ENCODE measurements at regions not wholly inside any gene's neighbourhood (a gene's known extent, or its start where the extent isn't known, plus 50 kb on each side); places are given as distances from the start of the nearest gene placed in this dataset.

- no peak for DNase-seq (ENCODE audit: low read depth in 3 of 3)
Measured at GRCh38 chr1:201610858-201611257, 71.9 kb downstream of the NAV1 start.

- DNase-seq (ENCODE audit: low read depth in 3 of 3), result no peak
Measured at GRCh38 chr1:201612645-201613044, 73.7 kb downstream of the NAV1 start.

- no peak for DNase-seq (ENCODE audit: low read depth in 3 of 3)
Measured at GRCh38 chr1:201614262-201615015, 75.5 kb downstream of the NAV1 start.

- no peak for DNase-seq (ENCODE audit: low read depth in 3 of 3)
Measured at GRCh38 chr1:201617157-201617556, 78.2 kb downstream of the NAV1 start.

DNA sequence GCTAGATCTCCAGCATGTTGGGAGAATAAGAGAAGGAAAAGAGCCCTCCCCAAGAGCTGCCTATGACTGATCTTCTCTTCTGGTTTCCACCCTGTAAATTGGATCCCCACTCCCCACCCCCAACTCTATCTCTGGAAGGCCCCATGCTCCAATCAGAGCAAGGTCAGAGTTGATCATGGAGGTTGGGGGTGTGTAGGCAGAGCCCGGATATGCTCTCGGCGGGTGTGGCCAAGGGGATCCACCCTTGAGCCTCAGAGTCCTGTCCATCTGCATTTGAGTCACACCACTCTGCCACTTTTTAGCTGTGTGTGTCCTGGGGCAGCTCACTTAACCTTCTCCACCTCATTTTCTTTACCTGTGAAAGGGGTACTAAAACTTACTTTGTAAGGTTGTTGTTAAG, 79.5 kb downstream of the NAV1 start:
- no peak for DNase-seq (ENCODE audit: low read depth in 3 of 3)

DNA sequence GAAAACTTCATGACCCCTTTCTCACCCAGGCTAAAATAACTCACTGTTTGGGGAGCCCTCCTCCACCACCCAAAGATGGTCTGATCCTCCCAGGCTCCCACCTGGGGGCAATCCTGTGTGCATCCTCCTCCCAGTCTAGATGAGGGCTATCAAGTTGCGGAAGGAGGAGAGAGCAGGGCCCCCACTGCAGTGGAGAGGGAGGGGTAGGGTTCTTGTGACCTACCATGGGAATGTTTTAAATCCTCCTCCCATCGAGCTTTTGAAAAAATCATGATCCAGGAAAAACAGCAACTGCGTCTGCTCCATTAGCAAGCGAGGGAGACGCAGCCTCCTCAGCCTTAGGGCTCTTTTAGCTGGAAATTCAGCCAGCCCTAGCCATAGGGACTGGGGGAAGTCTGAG, 80.0 kb downstream of the NAV1 start:
- no peak for DNase-seq (ENCODE audit: low read depth in 3 of 3)

- DNase-seq (ENCODE audit: low read depth in 3 of 3), result no peak
Measured at GRCh38 chr1:201619513-201619912, 80.6 kb downstream of the NAV1 start.

GRCh38 chr1:201622353-201622752, 83.4 kb downstream of the NAV1 start:
- no peak for DNase-seq (ENCODE audit: low read depth in 3 of 3)

GRCh38 chr1:201622824-201623223, 83.9 kb downstream of the NAV1 start:
- no peak for DNase-seq (ENCODE audit: low read depth in 3 of 3)

DNA sequence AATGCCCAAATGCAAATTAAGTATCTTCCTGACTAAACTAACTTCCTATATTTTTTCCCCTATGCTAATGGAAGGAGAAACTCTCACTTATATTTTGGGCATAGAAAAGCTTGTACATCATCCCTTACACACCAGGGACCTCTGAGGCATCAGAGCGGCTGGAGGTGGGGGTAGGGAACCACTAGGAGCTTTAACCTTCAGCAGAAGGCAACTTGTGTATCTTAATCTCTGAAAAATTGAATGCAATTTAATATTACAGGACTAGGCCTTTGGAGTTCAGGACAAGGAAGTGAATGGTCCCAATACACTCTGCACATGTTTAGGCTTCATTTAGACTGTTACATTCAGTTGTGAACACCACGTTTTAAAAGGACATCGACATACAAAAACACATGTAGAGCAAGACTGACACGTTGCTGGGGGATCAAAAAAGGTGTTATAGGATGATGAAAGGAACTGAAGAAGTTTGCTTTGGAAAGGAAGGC, 85.9 kb downstream of the NAV1 start:
- DNase-seq (ENCODE audit: low read depth in 3 of 3), result no peak

GRCh38 chr1:201625226-201625761, 86.4 kb downstream of the NAV1 start:
- no peak for DNase-seq (ENCODE audit: low read depth in 3 of 3)

DNA sequence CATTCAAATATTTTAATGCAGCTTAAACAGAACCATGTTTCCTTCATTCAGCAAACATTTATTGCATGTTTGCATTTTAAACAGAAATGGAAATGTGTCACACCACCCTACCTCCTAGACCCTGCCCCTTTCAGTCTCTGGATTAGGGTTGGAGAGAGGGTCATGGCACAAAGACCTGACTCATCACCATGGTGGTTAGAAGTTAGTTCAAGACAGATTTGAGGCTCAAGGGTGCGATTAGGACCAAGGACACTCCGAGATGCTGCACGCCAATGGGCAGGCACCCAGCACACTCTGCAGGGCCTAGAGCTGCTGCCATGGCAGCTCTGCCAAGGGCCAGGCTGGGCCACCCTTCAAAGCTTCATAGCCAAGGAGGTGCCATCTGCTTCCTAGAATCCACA, 86.9 kb downstream of the NAV1 start:
- no peak for DNase-seq (ENCODE audit: low read depth in 3 of 3)

DNA sequence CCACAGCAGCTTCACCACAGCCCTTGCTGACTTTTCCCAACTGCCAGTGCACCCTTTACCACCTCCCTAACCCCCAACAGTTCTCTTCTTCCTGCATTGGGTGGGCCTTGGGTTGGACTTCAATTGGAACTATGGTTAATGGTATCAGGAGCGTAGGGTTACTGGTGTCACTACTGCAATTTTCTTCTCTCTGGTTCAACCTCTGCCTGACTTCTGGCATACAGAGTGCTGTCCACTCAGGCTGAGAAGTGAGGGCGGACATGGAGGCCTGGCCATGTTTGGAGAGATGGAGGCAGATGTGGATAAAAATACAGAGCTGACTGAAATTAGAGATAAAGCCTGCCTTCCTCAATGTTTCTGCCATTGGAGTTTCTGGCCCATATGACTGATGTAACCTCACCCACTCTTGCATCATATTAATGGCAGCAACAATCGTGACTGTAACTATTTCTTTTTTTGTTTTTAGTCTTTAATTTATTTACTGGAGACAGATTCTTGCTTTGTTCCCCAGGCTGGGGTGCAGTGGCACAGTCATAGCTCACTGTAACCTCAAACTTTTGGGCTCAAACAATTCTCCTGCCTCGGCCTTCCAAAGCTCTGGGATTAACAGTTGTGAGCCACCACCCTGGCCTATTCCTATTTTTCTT, 87.8 kb downstream of the NAV1 start:
- no peak for DNase-seq (ENCODE audit: low read depth in 3 of 3)

- no peak for DNase-seq (ENCODE audit: low read depth in 3 of 3)
Measured at GRCh38 chr1:201628490-201628889, 89.6 kb downstream of the NAV1 start.

DNA sequence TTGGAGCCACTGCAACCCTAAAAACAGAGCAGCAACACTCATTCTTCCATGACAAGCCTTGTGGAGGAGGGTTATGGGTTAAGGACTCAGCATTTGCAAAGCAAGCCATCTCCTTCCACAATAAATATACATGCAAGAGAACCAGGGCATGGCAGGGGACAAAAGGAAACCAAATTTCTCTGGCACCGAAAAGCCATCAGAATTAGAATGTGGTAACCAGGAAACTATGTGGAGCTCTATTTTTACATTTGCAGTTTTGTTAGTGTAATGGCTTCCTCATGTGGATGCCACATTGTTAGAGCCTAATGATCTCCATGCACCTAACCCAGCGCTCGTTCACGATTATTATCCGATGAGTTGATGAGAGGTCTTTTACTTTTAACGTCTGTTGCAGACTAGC, 91.7 kb downstream of the NAV1 start:
- no peak for DNase-seq (ENCODE audit: low read depth in 3 of 3)

DNA sequence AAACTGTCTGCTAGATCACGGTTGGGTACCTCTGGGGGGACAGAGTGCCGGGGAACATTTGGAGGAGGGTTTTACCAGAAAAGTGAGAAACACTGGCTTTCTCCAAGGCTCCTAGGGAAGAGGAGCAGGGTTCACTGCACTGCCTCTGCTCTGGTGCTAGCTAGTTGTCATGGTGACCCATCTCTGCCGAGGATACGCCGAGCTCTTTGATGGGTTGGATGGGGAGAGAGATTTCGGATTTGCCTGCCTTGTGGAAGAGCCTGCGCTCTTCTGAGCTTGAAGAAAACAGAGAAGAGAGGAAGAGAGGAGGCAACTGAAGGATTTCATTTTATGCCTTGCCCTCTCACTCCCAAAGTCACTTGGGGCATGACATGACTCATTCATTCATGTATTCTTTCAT, 92.1 kb downstream of the NAV1 start:
- DNase-seq (ENCODE audit: low read depth in 3 of 3), result no peak

GRCh38 chr1:201632364-201632952, 93.5 kb downstream of the NAV1 start:
- no peak for DNase-seq (ENCODE audit: low read depth in 3 of 3)

- no peak for DNase-seq (ENCODE audit: low read depth in 3 of 3)
Measured at GRCh38 chr1:201633297-201633696, 94.4 kb downstream of the NAV1 start.

- no peak for DNase-seq (ENCODE audit: low read depth in 3 of 3)
Measured at GRCh38 chr1:201633811-201634210, 94.9 kb downstream of the NAV1 start.

GRCh38 chr1:201634261-201634660, 95.3 kb downstream of the NAV1 start:
- DNase-seq (ENCODE audit: low read depth in 3 of 3), result no peak

DNA sequence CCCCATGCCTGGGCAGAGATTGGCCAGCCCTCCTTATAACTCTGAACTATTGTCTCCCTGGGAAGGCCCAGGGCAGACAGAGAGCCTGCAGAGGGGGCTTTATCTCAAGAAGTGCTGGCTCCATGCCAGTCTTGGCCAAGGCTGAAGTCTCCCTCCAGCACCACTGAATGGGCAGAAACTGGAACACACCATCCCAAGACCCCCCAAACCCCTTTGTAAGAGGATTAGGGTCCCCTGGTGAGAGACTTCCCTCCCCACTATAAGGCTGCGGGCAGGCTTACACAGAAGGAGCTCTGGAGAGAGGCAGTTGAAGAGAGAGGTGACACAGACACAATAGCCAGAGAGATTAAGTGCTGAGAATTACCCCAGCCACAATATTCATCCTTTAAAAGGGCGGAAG, 97.2 kb downstream of the NAV1 start:
- DNase-seq (ENCODE audit: low read depth in 3 of 3), result no peak

GRCh38 chr1:201636510-201636971, 97.6 kb downstream of the NAV1 start:
- DNase-seq (ENCODE audit: low read depth in 3 of 3), result no peak
